Liver (tissue), 3 donors: ENCODE measurements at regions not wholly inside any gene's neighbourhood (a gene's known extent, or its start where the extent isn't known, plus 50 kb on each side); places are given as distances from the start of the nearest gene placed in this dataset.

Experiments used
- EGR1 ChIP-seq, 2 donors: IDR thresholded peaks; 2 replicates each; pipeline ENCODE4 v1.6.1; 2016 to 2018; ENCODE audit warnings: antibody characterized with exemption in 2 of 2, low read depth in 2 of 2
- GABPA ChIP-seq, 2 donors: IDR thresholded peaks in 1 of 2; conservative IDR thresholded peaks in 1 of 2; 2 replicates each; pipeline ENCODE4 v1.6.1; 2016; ENCODE audit warnings: antibody characterized with exemption in 2 of 2, mild to moderate bottlenecking in 1 of 2, moderate library complexity in 1 of 2
- NR2F2 ChIP-seq: IDR thresholded peaks from 2 replicates; pipeline ENCODE4 v1.6.1; 2016; ENCODE audit warnings: antibody characterized with exemption
- YY1 ChIP-seq: IDR thresholded peaks from 2 replicates; pipeline ENCODE4 v1.6.1; 2016; ENCODE audit warnings: antibody characterized with exemption, mild to moderate bottlenecking
- TF ChIP-seq, protein P1 (sequence below): fragments of 150-350 bp; IDR thresholded peaks from 2 replicates; pipeline ENCODE4 v1.5.1; 2017; ENCODE audit warnings: improper control_type of control experiment, low read depth, low read length; ENCODE audit not compliant: missing input control
- TF ChIP-seq, protein P2 (sequence below): IDR thresholded peaks from 2 replicates; pipeline ENCODE4 v1.6.1; 2016; ENCODE audit warnings: antibody characterized with exemption, mild to moderate bottlenecking
- donor health status: healthy.
- donor health status: healthy.

- TF ChIP-seq, protein P1, sequence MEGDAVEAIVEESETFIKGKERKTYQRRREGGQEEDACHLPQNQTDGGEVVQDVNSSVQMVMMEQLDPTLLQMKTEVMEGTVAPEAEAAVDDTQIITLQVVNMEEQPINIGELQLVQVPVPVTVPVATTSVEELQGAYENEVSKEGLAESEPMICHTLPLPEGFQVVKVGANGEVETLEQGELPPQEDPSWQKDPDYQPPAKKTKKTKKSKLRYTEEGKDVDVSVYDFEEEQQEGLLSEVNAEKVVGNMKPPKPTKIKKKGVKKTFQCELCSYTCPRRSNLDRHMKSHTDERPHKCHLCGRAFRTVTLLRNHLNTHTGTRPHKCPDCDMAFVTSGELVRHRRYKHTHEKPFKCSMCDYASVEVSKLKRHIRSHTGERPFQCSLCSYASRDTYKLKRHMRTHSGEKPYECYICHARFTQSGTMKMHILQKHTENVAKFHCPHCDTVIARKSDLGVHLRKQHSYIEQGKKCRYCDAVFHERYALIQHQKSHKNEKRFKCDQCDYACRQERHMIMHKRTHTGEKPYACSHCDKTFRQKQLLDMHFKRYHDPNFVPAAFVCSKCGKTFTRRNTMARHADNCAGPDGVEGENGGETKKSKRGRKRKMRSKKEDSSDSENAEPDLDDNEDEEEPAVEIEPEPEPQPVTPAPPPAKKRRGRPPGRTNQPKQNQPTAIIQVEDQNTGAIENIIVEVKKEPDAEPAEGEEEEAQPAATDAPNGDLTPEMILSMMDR, result no peak
- TF ChIP-seq NR2F2 (no peak), EGR1 (IDR thresholded peaks at IDR 0.05; ENCODE audit: low read depth in 2 of 2) (no peak), GABPA (IDR thresholded peaks at IDR 0.05 in 1 of 2, conservative IDR thresholded peaks at IDR 0.05 in 1 of 2) (no peak), YY1 (no peak)
- TF ChIP-seq, protein P2, sequence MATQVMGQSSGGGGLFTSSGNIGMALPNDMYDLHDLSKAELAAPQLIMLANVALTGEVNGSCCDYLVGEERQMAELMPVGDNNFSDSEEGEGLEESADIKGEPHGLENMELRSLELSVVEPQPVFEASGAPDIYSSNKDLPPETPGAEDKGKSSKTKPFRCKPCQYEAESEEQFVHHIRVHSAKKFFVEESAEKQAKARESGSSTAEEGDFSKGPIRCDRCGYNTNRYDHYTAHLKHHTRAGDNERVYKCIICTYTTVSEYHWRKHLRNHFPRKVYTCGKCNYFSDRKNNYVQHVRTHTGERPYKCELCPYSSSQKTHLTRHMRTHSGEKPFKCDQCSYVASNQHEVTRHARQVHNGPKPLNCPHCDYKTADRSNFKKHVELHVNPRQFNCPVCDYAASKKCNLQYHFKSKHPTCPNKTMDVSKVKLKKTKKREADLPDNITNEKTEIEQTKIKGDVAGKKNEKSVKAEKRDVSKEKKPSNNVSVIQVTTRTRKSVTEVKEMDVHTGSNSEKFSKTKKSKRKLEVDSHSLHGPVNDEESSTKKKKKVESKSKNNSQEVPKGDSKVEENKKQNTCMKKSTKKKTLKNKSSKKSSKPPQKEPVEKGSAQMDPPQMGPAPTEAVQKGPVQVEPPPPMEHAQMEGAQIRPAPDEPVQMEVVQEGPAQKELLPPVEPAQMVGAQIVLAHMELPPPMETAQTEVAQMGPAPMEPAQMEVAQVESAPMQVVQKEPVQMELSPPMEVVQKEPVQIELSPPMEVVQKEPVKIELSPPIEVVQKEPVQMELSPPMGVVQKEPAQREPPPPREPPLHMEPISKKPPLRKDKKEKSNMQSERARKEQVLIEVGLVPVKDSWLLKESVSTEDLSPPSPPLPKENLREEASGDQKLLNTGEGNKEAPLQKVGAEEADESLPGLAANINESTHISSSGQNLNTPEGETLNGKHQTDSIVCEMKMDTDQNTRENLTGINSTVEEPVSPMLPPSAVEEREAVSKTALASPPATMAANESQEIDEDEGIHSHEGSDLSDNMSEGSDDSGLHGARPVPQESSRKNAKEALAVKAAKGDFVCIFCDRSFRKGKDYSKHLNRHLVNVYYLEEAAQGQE, result no peak
Observed at GRCh38 chr13:97134364-97135095, 87.6 kb upstream of the MBNL2 start.
